ENCODE measurements at regions not wholly inside any gene's neighbourhood (a gene's known extent, or its start where the extent isn't known, plus 50 kb on each side); places are given as distances from the start of the nearest gene placed in this dataset.

GRCh38 chr10:111131168-111131799 is 54.5 kb downstream of the ADRA2A start:
- DNase-seq: no peak

GRCh38 chr10:111137007-111137406 is 60.2 kb downstream of the ADRA2A start:
- DNase-seq: no peak

- no peak for DNase-seq
Measured at GRCh38 chr10:111137587-111137986, 60.8 kb downstream of the ADRA2A start.

GRCh38 chr10:111138544-111138943 is 61.7 kb downstream of the ADRA2A start:
- DNase-seq: no peak

- DNase-seq: no peak
Measured at GRCh38 chr10:111139567-111139966, 62.7 kb downstream of the ADRA2A start.

GRCh38 chr10:111142092-111142768 is 65.4 kb downstream of the ADRA2A start:
- DNase-seq: no peak

GRCh38 chr10:111146025-111146640 is 69.3 kb downstream of the ADRA2A start:
- no peak for DNase-seq

GRCh38 chr10:111148025-111148424 is 71.2 kb downstream of the ADRA2A start:
- no peak for DNase-seq

GRCh38 chr10:111148440-111148839 is 71.6 kb downstream of the ADRA2A start:
- no peak for DNase-seq

- DNase-seq: no peak
Measured at GRCh38 chr10:111150691-111151090, 73.9 kb downstream of the ADRA2A start.

- no peak for DNase-seq
Measured at GRCh38 chr10:111151595-111152307, 74.9 kb downstream of the ADRA2A start.

GRCh38 chr10:111156754-111157153 is 79.9 kb downstream of the ADRA2A start:
- DNase-seq: no peak

- no peak for DNase-seq
Measured at GRCh38 chr10:111158595-111158994, 81.8 kb downstream of the ADRA2A start.

- no peak for DNase-seq
Measured at GRCh38 chr10:111161109-111161874, 84.5 kb downstream of the ADRA2A start.

GRCh38 chr10:111171183-111171582 is 94.4 kb downstream of the ADRA2A start:
- no peak for DNase-seq

- DNase-seq: no peak
Measured at GRCh38 chr10:111175787-111176186, 99.0 kb downstream of the ADRA2A start.

- DNase-seq: no peak
Measured at GRCh38 chr10:111177379-111177778, 100.5 kb downstream of the ADRA2A start.

- DNase-seq: no peak
Measured at GRCh38 chr10:111179514-111179913, 102.7 kb downstream of the ADRA2A start.

- DNase-seq: no peak
Measured at GRCh38 chr10:111186358-111186757, 109.5 kb downstream of the ADRA2A start.

GRCh38 chr10:111187096-111187495 is 110.3 kb downstream of the ADRA2A start:
- no peak for DNase-seq

GRCh38 chr10:111199587-111199986 is 122.8 kb downstream of the ADRA2A start:
- no peak for DNase-seq

GRCh38 chr10:111200505-111201186 is 123.8 kb downstream of the ADRA2A start:
- no peak for DNase-seq
